ENCODE measurements at regions not wholly inside any gene's neighbourhood (a gene's known extent, or its start where the extent isn't known, plus 50 kb on each side); places are given as distances from the start of the nearest gene placed in this dataset.

DNA sequence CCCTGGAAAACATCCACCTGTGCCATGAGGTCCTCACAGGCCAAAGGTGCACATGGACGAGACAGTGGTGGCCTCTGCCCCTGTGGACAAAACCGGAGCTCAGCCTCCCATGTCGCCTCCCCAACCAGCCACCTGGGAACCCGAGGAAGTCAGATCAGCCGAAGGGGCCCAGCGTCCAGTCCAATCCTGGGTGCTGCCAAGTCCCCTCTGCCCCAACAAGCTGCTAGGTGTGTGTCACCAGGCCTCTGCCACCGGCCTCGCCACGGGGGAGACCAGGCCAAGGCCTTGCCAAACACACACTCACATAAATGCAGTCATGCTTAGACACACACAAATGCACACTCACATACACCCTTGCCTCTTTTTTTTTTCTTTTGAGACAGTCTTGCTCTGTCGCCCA lies 167.8 kb downstream of the RBFOX3 start:
- no peak for DNase-seq (ENCODE audit: low spot score)

DNA sequence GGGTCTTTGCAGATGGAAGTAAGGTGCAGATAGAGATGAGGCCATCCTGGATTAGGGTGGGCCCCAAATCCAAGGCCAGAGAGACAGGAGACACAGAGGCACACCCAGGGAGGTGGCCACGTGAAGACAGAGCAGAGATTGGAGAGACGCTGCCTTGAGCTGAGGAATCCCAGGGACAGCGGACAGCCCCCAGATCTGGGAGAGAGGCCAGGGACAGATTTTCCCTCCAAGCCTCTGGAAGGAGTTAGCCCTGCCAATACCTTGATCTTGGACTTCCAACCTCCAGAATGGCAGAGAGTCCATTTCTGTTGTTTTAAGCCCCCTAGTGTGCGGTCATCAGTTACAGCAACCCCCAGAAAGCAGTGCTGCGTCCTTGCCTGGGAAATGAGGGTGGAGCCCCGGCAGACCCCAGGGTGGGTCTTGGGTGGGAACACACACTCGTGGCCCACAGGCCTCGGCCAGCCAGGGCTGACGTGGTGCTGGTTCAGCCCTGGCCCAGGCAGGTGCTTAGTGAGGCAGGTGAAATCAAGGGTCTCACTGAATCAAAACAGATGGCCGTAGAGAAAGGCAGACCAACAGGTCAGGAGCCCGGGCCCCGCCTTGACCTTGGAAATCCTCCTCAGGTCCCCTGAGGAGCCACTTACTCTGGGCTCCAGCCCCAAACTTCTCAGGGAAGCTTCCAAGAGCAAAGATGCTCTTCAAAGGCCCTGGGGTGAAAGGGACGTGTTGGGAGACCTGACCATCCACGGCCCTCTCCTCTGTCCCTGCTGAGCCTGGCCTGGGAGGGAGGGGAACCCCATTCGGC lies 169.3 kb downstream of the RBFOX3 start:
- DNase-seq (ENCODE audit: low spot score), result no peak

DNA sequence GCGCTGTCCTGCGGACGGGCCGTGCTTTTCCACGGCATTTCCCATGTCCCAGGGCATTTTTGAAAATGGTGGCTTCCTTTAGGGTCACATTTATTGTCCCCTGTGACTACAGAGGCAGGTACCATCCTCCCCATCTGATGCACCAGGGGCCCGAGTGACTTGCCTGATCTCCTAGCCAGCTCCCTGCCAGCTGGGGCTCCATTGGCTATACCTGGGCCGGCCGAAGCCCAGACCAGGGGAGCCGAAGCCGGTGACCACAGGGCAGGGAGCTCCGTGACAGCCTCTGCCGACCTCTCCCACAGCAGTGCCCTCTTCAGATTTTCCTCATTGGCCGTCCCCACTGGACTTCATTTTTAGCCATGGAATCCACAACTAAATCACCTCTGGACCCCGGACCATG lies 170.6 kb downstream of the RBFOX3 start:
- DNase-seq (ENCODE audit: low spot score), result no peak

DNA sequence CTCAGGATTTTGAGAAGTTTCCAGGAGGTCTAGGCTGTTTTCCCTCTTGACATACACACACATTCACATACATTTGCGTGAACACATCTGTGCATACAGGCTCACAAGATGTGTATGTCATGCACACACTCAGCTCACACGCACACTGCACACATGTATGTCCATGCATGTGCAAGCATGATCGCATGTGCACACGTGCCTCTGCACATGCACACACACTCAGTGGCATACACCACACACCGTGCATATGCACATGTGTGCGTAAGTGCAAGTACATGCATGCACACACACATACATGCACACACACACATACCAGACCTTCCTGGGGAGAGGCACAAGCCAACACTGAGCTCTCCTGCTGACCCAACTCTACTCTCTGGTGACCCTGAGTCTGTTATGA lies 171.4 kb downstream of the RBFOX3 start:
- no peak for DNase-seq (ENCODE audit: low spot score)

DNA sequence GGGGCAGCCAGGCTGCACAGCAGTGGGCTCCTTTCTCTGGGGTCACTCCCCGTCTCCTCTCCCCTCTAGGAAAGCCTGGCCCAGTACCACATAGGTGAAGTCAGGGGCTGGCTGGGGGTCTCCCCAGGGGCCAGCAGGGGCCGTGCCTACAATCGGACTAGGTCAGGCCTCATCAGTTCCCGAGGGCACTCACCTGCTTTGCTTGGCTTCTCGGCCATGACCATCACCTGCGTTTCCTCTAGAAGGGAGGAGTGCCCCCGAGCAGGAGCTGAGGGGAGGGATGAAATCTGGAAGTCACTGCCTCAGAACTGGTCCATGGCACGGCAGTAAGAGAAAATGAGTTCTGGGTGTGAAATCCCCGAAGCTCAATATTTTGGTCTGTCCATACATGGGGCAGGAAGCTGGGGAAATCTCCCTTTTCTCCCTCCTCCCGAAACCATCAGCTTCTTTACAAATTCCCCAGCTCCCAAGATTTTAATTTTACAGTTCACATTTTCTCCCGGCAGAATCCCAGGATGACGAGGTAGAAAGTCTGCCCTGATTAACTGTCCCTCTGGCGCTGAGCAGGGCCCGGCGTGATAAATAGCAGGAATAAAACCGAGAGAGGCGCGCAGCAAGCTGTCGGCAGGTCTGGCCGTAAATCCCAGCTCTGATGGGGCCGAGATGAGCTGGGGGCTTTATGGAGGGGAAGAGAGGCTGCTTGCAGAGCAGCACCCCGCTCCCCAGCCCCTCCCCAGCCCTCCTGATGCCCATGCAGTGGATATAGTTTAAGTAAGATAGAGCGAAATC lies 172.1 kb downstream of the RBFOX3 start:
- DNase-seq (ENCODE audit: low spot score), result no peak

DNA sequence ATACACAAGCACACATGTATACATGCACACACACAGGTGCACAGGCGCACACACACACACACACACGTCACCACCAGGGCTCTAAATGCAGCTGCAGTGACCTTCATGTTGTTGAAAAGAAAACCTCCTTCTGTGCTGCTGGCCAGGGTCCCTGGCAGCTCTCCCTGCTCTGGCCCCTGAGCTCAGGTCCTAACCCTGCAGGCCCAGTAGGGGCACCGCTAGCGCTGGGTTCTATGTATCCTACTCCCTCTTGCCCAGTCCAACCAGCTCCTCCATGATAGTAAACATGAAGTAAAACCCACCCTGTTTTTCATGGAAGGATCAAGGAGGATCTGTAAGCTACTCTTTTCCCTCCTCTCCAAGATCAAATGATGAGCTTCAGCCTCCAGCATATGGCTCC lies 172.8 kb downstream of the RBFOX3 start:
- DNase-seq (ENCODE audit: low spot score), result no peak

DNA sequence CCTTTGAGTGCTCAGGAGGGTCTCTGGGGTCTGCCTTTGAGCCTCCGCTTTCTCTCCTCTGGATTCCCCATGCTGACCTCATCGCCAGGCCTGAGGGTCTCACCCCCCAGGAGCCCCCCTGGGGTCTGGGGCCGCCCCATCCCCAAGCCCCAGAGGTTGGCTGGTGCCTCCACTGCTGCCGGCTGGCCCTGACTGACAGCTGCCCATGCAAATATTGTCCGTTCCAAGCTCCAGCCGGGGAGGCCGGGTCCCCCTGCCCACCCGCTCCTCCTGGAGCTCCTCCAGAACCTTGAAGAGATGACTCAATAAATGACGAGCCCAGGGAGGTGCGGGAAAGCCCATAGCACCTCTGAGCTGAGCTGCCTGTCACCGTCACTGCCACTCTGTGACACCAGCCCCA lies 173.8 kb downstream of the RBFOX3 start:
- DNase-seq (ENCODE audit: low spot score), result no peak

DNA sequence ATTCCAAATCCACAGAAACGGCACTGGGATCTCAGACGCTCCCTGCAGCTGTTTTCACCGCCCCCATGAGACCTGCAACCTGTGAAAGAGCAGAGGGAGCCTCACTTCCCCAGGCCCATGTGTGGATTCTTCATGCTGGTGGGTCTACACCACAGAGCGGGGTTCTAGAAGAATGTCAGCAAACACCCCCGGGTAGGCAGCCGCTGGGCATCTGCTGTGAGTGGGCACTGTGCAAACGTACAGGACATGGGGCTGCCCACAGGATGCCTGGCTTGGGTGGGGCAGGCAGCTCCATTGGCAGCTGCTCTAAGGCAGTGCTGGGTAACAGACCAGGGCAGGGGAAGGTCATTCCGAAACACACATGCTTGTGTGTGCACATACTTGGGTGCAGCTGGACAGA lies 174.9 kb downstream of the RBFOX3 start:
- no peak for DNase-seq (ENCODE audit: low spot score)

DNA sequence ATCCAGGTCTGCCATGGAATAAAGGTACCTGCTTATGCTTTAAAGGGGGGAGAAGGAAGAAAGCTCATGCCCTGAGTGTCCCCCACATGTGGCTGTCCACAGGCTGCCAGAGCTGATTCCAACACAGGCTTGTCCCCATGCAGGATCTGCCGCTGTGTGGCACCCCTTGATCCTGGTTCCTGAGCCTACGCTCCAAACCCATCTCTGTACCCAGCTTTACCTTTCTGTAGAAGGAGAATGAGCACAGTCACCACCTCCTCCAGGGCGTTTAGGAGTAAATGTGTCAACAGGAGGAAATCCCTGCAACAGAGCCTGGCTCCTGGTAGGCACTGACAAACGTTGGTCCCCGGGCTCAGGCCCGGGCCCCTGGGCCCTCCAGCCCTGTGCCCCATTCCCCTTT lies 175.6 kb downstream of the RBFOX3 start:
- no peak for DNase-seq (ENCODE audit: low spot score)

DNA sequence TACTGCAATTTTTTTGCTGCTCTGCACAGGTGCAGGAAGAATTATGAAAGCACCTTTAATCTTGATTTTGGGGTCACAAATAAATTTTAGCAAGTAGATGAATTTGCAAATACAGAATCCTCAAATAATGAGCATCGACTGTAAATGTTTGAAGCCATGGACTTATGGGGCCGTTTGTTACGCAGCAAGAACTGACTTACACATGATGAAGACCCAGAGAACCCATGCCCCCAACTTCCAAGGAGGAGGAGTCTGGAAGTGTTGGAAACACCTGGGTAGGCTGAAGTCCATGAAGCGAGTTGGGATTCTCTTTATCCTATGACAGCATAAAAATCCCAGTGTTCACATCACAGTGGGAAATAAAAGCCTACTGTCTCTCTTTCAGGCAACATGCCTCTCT lies 176.6 kb downstream of the RBFOX3 start:
- no peak for DNase-seq (ENCODE audit: low spot score)

DNA sequence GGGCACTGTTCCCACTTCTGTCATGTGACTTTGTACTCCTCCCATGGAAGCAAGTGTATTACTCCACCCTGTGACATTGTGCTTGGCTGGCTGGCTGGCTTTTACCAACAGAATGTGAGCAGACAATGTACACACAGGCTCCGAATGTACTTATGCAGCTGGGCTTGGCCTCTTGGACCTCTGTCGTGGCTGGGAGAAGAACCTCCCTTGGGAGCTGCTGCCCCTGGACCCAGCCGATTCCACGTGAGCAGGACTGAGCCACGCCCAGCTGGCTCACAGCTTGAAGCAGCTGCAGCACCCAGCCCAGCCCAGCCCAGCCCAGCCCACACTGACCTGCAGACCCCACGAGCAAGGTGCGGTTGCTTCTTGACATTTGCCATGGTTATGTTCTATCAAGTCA lies 177.5 kb downstream of the RBFOX3 start:
- no peak for DNase-seq (ENCODE audit: low spot score)

DNA sequence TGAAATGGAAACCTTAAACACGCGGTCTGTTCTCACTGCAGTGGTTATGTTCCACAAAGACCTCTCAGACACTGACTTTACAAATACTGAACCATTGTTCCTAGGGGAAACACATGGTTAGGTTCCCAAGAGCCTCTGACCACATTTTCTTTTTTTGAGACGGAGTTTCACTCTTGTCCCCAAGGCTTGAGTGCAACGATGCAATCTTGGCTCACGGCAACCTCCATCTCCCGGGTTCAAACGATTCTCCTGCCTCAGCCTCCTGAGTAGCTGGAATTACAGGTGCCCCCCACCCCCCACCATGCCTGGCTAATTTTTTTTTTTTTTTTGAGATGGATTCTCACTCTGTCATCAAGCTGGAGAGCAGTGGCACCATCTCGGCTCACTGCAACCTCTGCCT lies 179.7 kb downstream of the RBFOX3 start:
- no peak for DNase-seq (ENCODE audit: low spot score)

DNA sequence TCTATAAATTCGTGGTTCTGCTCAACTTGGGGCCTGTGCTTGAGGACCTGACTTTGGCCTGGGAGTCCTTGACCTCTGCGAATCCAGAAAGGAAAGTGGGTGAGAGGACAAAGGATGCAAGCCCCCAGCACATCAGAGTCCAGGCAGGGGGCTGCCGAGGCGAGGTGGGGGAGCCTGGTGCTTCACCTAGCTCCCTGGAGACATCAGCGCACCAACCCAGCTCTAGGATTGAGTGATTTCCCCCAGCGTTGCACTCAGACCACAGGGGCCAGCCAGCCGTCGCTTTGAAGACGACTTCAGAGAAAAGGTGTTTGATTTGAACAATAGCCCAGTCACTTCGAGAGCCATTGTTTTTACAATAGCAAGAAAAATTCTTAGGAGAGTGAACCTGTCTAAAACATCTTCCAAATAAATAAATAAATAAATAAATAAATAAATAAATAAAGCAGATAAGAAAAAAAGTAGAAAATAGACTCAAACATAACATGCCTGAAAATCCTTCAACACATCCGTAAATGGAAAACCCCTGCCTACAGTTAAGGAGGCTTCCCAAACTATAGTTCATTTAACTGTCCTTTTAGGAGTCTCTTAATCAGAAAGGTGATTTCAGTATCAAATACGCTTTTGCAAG lies 180.9 kb downstream of the RBFOX3 start:
- no peak for DNase-seq (ENCODE audit: low spot score)

DNA sequence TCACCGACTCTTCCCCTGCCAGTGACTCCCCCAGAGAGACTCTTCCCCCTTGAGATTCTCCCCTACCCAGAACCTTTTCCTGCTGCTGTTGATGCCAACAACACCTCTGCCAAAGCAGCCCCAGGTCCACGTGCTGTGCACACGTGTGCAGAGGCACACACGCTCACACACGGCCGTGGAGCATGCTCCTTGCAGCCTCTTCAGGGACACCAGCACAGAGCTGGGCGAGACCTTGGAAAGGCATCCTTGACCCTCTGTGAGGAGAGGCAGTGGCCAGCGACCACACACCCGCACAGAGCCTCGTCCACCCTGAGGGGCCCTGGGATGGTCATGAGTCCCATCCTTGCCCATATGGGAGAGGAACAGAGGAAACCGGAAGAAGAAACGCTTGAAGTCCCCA lies 181.9 kb downstream of the RBFOX3 start:
- DNase-seq (ENCODE audit: low spot score), result no peak

DNA sequence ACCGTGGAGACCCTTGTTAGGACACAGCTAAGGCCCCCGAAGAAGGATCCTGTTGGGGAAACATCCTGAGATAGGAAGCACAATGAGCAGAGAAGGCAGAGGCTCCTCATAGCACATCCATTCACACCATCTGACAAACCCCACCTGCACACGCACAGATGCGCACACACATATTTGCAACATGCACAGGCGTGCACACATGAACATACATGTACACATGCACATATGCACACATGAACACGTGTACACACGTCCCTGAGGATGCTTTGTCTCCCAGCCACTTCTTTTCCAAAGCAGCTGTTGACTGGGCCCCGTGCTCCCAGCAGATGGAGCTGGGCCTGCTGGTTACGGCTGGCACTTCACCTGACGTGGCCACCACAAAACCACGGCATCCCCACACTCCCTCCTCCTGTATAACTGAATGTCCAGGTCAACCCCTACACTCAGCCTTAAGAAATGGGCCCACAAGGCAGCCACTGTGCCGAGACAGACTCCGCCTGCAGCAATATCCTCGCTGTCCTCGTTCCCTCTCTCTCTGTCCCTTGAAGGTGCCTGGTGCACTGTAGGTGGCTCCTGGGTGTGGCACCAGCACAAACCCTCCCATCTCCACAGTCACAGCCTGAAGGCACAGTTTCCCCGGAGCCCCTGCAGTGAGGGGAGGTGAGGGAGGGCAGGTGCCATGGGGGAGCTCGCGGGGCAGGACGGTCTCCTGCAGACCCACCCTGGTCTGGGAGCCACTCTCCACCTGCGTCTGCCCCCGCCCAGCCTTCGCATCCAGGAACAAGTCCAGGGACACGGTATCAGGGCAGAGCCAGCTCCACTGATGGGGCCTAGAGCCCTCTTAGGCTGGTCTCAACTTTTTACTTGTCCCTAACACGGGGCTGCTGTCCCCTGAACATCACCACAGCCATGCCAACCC lies 183.0 kb downstream of the RBFOX3 start:
- no peak for DNase-seq (ENCODE audit: low spot score)

DNA sequence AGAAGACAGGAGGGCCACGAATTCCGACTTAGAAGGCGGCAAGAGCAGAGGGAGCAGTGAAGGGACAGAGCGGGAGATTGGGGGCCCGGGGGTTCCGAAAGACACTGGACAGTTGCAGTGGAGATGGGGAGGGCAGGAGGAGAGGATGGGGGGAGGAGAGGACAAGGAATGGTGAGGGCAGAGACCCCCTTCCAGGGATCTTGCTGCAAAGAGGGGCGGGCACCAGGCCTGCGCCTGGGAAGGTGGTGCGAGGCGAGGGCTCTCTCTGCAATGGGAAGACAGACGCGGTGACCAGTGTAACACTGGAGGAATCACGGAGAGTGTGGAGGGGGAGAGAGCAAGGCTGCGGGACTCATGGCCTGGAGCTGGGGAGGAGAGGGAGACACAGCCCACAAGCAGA lies 185.2 kb downstream of the RBFOX3 start:
- no peak for DNase-seq (ENCODE audit: low spot score)

DNA sequence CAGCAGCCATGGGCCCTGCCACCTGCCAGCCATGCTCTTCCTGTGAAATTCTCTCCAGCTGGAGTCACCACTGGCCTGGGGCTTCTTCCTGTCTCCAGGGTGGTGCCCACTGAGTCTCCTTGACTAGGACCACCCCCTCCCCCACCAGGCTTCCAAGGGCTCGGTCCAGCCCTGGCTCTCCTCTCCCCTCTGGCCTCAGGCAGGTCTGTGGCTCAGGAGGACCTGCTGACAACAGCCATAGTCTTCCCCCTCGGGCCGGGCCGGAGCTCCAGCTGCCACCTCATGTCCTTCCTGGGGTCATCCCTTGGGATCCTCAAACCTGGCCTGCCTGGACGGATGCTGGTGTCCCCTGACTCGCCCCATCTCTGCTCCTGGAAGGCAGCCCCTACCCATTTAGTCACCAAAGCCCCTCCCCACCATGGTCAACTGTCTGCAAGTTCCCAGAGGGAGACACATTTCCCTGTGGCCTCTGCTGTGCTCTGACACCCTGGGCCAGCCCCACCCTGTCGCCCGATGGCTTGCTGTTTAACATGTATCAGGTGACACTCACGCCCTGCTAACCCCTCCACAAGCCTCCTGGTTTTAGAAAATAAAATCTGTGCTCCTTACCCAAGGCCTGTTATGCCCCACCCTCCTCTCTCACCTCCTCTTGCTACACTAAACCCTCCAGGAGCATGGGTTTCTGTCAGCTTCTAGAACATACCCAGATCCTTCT lies 186.2 kb downstream of the RBFOX3 start:
- DNase-seq (ENCODE audit: low spot score), result no peak

DNA sequence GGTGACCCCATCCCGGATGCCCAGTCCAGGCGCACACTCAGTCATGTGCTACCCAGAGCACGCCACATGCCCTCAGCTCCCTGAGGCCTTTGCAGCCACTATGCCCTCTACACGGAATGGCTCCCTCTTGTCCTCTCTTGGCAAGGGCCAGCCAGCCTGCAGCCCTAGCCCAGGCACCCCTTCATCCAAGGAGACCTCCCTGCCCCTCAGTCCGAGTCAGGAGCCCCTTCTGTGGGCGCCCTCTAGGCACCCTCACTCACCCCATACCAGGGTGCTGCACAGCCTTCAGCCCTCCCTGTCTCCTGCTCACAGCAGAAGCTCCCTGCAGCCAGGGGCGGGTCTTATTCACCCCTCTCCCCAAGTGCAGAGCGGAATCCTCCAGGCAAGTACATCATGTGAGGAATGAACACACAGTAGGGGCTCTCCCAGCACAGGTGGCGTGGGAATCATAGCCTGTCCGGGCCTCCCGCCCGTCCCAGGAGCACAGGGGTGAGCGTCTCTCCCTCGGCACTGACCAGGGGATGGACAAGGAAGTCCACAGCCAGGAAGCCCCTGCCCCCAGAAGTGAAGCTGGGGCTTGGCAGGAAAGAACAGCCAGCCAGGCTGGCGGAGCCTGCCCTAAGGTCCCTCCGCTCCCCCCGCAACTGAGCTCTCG lies 186.9 kb downstream of the RBFOX3 start:
- DNase-seq (ENCODE audit: low spot score), result no peak

DNA sequence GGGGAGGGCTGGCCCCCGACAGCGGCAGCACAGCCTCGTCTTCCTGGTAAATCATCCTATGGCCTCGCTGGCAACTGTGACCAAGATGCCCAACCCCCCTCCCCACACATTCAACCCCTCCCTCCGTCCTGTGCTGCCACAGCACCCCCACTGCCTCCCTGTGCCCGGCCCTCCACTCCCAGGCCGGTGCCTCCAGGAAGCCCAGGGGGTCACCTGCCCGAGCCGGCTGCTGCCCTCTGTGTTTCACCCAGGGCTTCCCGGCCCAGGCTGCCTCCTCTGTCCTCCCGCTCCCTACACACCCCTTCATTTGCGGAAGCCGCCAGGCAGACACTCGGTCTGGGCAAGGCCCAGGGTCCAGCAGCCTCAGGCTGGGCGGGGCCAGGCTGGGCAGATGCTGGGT lies 188.6 kb downstream of the RBFOX3 start:
- no peak for DNase-seq (ENCODE audit: low spot score)

DNA sequence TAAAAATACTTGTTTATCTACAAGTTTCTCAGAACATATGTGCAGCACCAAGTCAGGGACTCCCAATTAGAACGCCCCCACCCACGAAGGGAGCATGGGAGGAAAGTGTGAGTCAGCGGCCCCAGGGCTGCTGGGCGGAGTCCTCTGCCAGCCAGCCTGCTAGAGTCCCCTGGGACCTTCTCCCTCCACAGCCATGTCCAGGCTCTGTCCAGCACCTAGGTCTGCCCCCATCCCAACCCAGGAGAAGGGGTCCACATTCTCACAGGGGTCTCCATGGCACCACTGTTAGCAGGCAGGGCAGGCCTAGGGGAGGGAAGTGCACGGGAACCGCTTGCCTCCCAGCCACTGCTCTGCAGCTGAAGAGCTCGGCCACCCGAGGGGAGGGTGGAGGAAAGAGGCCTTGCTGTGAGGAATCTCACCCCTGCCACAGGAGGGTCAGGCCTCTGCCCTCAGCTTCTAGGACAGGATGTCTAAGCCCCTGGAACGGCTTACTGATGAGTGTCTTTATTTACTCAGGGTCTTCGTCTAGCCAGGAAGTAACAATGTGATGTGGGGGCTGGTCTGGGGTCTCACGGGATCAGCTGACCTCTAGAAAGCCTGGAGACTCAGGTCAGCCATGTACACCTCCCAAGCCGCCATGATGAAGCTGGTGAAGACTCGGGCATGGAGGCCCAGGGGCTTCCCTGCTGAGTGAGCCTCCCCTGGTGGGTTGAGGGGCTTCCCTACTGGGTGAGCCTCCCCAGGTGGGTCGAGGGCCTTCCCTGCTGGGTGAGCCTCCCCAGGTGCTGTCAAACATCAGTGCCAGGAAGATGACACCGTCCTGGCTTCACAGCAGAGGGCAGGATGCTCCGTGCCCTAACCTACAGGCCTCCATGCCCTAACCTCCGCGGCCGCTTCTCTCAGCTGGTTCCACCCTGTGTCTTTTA lies 190.3 kb downstream of the RBFOX3 start:
- no peak for DNase-seq (ENCODE audit: low spot score)
